ENCODE measurements at regions not wholly inside any gene's neighbourhood (a gene's known extent, or its start where the extent isn't known, plus 50 kb on each side); places are given as distances from the start of the nearest gene placed in this dataset.

- no peak overlapping the region for H3K4me3 ChIP-seq (ENCODE audit: low read length)
- peak; percentile 19 for DNase-seq (ENCODE audit: low read depth)
- no peak for TF ChIP-seq CTCF (IDR thresholded peaks at IDR 0.05; ENCODE audit: insufficient read depth, low read depth, low read length, missing control alignments)
Measured at GRCh38 chr14:66045572-66046021, 440.6 kb upstream of the CCDC196 start.

- H3K4me3 ChIP-seq (ENCODE audit: low read length): no peak overlapping the region
- DNase-seq (ENCODE audit: low read depth): no peak
- TF ChIP-seq CTCF (IDR thresholded peaks at IDR 0.05; ENCODE audit: insufficient read depth, low read depth, low read length, missing control alignments): no peak
Measured at GRCh38 chr14:66046035-66046434, 440.1 kb upstream of the CCDC196 start.

- no peak for TF ChIP-seq CTCF (IDR thresholded peaks at IDR 0.05; ENCODE audit: insufficient read depth, low read depth, low read length, missing control alignments)
- H3K4me3 ChIP-seq (ENCODE audit: low read length): no peak overlapping the region
- no peak for DNase-seq (ENCODE audit: low read depth)
Measured at GRCh38 chr14:66046591-66046990, 439.6 kb upstream of the CCDC196 start.

- DNase-seq (ENCODE audit: low read depth): no peak
- TF ChIP-seq CTCF (IDR thresholded peaks at IDR 0.05; ENCODE audit: insufficient read depth, low read depth, low read length, missing control alignments): no peak
- H3K4me3 ChIP-seq (ENCODE audit: low read length): no peak overlapping the region
Measured at GRCh38 chr14:66056268-66056907, 429.8 kb upstream of the CCDC196 start.

GRCh38 chr14:66056926-66057552 is 429.1 kb upstream of the CCDC196 start:
- H3K4me3 ChIP-seq (ENCODE audit: low read length): no peak overlapping the region
- no peak for DNase-seq (ENCODE audit: low read depth)
- TF ChIP-seq CTCF (IDR thresholded peaks at IDR 0.05; ENCODE audit: insufficient read depth, low read depth, low read length, missing control alignments): no peak

- no peak for TF ChIP-seq CTCF (IDR thresholded peaks at IDR 0.05; ENCODE audit: insufficient read depth, low read depth, low read length, missing control alignments)
- no peak for DNase-seq (ENCODE audit: low read depth)
- H3K4me3 ChIP-seq (ENCODE audit: low read length): no peak overlapping the region
Measured at GRCh38 chr14:66065188-66065587, 421.0 kb upstream of the CCDC196 start.

Measured in epithelial cell of esophagus (primary cell).